HFFc6 (cell line): ENCODE measurements at regions not wholly inside any gene's neighbourhood (a gene's known extent, or its start where the extent isn't known, plus 50 kb on each side); places are given as distances from the start of the nearest gene placed in this dataset.

ENCODE experiments used
- DNase-seq: peaks from one replicate; pipeline ENCODE4 v3.0.0-alpha.2; 2018
- H3K27ac Mint-ChIP-seq: 2 replicates; pipeline ENCODE4 v1.8.0; 2020; ENCODE audit warnings: mild to moderate bottlenecking, mixed read lengths
- H3K27me3 Mint-ChIP-seq: 2 replicates; pipeline ENCODE4 v1.8.0; 2021; ENCODE audit warnings: mild to moderate bottlenecking, moderate library complexity, mixed read lengths; ENCODE audit not compliant: insufficient read depth
- H3K36me3 Mint-ChIP-seq: 2 replicates; pipeline ENCODE4 v1.8.0; 2021; ENCODE audit warnings: low read depth, mixed read lengths
- H3K4me1 Mint-ChIP-seq: 2 replicates; pipeline ENCODE4 v1.8.0; 2020; ENCODE audit warnings: low read depth, mixed read lengths
- H3K4me3 Mint-ChIP-seq: 2 replicates; pipeline ENCODE4 v1.8.0; 2020; ENCODE audit warnings: mild to moderate bottlenecking, moderate library complexity, mixed read lengths
- H3K9me3 Mint-ChIP-seq: 2 replicates; pipeline ENCODE4 v1.8.0; 2020; ENCODE audit warnings: mild to moderate bottlenecking, mixed read lengths
- CTCF ChIP-seq: fragments of 200-600 bp; sonication (generic); IDR thresholded peaks from 2 replicates; pipeline ENCODE4 v1.5.0; 2021; ENCODE audit warnings: antibody characterized with exemption, mild to moderate bottlenecking

GRCh38 chr19:27793644-27794493, 1419.1 kb downstream of the UQCRFS1 start:
- Mint-ChIP-seq H3K27me3 (no peaks in the 10 kb centered on the region), H3K36me3 (peaks cover 14% of the 10 kb centered on the region), H3K4me3 (peak overlapping the region; percentile 93), H3K4me1 (peaks cover 20% of the 10 kb centered on the region), H3K27ac (peak overlapping the region; percentile 72), H3K9me3 (no peaks in the 10 kb centered on the region)
- TF ChIP-seq CTCF, result 0 out of 2 replicates have a peak, but pooled peaks have one; percentile 4
- DNase-seq, result peak; percentile 93

DNA sequence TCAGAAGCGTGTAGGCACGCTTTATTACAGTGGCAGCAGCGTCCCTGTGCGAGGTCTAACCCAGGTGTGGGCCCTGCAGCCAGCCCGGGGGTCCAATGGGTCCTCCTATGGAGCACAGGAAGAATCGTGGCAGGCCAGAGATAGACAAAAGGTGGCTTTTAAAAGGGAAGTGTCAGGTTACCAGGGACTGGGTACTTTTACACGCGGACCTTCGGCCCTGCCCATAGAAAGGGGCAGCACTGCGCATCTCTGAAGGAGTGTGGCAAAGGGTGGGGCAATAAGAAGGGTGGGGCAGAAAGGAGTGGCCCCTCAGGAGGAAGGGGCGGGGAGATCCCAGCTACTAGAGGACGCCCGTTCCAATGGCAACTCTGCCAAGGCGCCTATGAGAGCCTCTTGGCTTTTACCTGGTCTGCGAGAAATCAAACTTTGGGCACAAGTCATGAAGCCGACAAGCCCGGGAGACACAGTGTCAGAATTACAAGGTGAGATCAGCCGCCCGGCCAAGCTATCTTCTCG, 1419.8 kb downstream of the UQCRFS1 start:
- Mint-ChIP-seq H3K9me3 (no peaks in the 10 kb centered on the region), H3K27ac (peak overlapping the region; percentile 72), H3K4me3 (peak overlapping the region; percentile 93), H3K27me3 (no peaks in the 10 kb centered on the region), H3K4me1 (peaks cover 20% of the 10 kb centered on the region), H3K36me3 (peaks cover 14% of the 10 kb centered on the region)
- DNase-seq, result peak; percentile 71
- TF ChIP-seq CTCF, result no peak

GRCh38 chr19:27792576-27793127, 1420.3 kb downstream of the UQCRFS1 start:
- no peak for TF ChIP-seq CTCF
- H3K9me3 Mint-ChIP-seq, result no peaks in the 10 kb centered on the region
- H3K4me1 Mint-ChIP-seq, result peaks cover 20% of the 10 kb centered on the region
- no peaks in the 10 kb centered on the region for H3K27me3 Mint-ChIP-seq
- H3K36me3 Mint-ChIP-seq, result peaks cover 9% of the 10 kb centered on the region
- H3K4me3 Mint-ChIP-seq, result peak overlapping the region; percentile 93
- peak overlapping the region; percentile 72 for H3K27ac Mint-ChIP-seq
- no peak for DNase-seq

GRCh38 chr19:27780367-27781075, 1432.4 kb downstream of the UQCRFS1 start:
- TF ChIP-seq CTCF, result no peak
- Mint-ChIP-seq H3K9me3 (peaks cover 8% of the 10 kb centered on the region), H3K27me3 (no peaks in the 10 kb centered on the region)

DNA sequence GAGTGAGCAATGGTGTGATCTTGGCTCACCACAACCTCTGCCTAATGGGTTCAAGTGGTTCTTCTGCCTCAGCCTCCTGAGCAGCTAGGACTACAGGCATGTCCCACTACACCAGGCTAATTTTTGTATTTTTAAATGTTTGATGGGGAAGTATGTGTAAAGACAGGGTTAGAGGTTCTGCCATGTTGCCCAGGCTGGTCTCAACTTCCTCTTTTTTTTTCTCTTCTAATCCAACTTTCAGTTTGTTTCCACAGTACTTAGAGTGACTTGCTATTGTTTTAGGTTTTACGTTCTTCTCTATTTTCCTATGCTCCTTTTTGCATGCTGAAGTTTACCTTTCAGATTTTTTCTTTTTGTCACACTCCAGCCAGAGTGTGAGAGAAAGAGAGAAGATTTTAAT, 1433.0 kb downstream of the UQCRFS1 start:
- H3K9me3 Mint-ChIP-seq, result peaks cover 14% of the 10 kb centered on the region
- peaks cover 43% of the 10 kb centered on the region for H3K36me3 Mint-ChIP-seq
- H3K4me3 Mint-ChIP-seq, result no peak overlapping the region
- no peak overlapping the region for H3K27ac Mint-ChIP-seq
- DNase-seq, result no peak
- no peaks in the 10 kb centered on the region for H3K27me3 Mint-ChIP-seq
- no peaks in the 10 kb centered on the region for H3K4me1 Mint-ChIP-seq
- TF ChIP-seq CTCF, result no peak

More at GRCh38 chr19:27780367-27781075, 1432.4 kb downstream of the UQCRFS1 start:
- Mint-ChIP-seq H3K4me1 (no peaks in the 10 kb centered on the region), H3K36me3 (peaks cover 37% of the 10 kb centered on the region), H3K4me3 (no peak overlapping the region), H3K27ac (no peak overlapping the region)
- no peak for DNase-seq
